Nucleus accumbens (tissue), 56 donors: ENCODE measurements at regions not wholly inside any gene's neighbourhood (a gene's known extent, or its start where the extent isn't known, plus 50 kb on each side); places are given as distances from the start of the nearest gene placed in this dataset.
"Not testable (repeated sequence)": the region's sequence is repeated elsewhere in the genome, so short reads cannot be mapped to it uniquely, and the experiment has no call there.

Experiments used
- DNase-seq, 56 donors: peaks; one replicate each; lab custom pipeline; 2025; lab: John Stamatoyannopoulos, UW

DNA sequence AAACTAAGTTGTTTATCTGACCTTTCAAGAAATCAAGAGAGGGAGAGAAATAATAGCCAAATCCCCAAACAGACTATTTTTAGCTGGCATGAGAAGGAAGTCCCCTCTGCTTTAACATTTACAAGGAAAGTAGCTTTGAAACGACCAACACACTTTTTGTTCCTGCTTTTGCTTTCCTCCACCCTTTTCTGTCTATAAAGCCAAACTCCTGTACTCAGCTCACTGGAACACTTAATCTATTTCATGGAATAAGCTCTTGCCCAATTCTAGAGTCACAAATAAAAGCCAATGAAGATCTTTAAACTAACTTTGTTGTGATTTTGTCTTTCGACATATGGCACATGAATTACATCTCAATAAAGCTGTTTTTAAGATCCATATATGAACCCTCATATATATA lies 86.8 kb upstream of the CCDC71L start:
- DNase-seq: no peak

DNA sequence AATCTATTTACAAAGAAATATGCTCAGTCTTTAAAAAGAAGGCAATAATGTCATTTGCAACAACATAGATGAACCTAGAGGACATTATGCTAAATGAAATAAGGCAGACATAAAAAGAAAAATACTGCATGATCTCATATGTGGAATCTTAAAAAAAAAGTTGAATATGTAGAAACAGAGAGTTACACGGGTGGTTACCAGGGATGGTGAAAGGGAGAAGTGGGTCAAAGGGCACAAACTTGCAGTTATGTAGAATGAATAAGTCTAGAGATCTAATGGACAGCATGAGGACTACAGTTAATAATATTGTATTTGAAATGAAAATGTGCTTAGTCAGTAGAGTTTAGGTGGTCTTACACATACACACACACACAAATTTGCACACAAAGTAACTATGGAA lies 88.2 kb upstream of the CCDC71L start:
- DNase-seq: no peak

DNA sequence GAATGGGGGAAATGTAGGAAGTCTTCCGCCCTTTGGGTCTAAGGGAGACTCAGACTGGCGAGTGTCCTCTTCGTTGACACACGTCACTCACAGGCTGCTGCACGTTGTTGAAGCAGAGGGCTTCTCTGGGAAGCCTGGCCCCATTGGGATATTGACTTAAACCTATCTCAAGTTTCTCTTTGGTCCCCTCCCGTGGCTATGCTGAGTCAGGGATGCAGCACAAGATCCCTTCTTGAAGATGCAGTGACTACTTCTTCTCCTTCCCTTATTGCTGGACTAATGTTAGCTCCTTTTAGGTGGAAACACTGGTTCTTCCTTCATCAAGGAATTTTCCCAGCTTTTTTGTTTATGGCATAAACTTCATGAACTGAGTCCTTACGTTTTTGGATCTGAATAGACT lies 89.8 kb upstream of the CCDC71L start:
- DNase-seq: no peak

DNA sequence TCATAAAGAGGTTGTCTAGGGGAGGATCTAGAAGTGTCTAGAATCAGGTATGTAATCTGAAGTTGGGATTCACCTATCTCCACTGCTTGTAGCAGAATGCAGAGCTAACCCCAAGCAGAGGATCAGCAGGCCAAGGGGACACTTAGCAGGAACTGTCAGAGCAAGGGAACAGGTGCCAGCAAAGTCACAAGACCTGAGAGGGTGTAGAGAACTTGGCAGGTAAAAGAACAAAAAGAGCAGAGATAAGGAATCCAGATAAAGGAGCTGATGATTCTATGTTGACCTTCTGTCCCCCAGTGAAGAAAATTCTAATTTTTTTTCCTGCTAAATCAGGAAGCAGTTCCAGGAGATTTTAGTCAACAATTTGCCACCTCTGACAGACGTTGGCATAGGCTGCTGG lies 91.4 kb upstream of the CCDC71L start:
- no peak for DNase-seq

DNA sequence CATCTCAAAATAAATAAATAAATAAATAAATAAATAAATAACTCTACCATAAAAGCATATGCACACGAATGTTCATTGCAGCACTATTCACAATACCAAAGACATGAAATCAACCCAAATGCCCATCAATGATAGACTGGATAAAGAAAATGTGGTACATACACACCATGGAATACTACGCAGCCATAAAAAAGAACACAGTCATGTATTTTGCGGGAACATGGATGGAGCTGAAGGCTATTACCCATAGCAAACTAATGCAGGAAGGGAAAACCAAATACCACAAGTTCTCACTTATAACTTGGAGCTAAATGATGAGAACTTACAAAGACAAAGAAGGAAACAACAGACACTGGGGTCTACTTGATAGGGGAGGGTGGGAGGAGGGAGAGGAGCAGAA lies 94.1 kb upstream of the CCDC71L start:
- not testable (repeated sequence) for DNase-seq

DNA sequence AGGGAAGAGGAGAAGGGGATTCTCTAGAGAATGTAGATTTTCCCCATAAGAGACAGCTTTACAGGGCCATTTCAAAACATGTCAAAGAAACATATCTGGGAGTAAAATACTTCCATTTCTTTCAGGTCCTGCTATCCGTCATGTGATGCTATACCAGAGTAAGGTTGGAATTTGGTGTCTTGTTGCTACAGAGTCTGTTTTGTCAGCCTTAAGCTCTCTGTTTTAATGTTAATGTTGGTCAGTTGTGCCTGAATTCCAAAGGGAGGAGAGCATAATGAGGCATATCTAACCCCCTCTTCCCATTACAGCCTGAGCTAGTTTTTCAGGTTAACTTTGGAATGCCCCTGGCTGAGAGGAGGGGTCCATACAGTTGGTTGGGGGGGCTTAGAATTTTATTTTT lies 94.7 kb upstream of the CCDC71L start:
- no peak for DNase-seq

DNA sequence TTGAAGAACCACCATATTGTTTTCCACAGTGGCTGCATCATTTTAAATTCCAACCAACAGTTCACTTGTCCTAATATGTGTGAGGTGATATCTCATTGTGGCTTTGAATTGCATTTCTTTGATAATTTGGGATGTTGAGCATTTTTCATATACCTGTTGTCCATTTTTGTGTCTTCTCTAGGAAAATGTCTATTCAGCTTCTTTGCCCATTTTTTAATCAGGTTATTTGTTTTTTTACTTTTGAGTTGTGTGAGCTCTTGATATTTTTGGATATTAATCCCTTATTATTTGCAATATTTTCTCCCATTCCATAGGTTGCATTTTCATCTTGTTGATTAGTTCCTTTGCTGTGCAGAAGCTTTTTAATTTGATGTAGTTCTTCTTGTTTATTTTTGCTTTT lies 95.1 kb upstream of the CCDC71L start:
- DNase-seq: no peak

DNA sequence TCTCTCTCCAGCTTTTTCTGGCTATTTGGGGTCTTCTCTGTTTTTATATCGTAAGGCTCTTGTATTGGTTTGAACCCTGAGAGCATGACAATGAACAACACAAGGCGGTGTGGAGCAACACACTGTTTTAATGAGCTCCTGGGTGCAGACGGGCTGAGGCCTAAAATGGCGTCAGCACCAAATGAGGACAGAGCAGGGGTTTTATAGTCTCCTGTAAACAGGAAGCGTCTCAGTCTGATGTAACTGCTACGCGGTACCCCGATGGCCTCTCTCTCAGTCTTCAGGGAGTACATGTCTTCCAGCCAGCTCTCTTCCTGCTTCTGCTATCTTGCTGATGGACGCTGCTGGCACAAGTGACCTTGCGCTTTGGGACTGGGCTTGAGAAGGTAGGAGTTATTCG lies 95.9 kb upstream of the CCDC71L start:
- DNase-seq: no peak

DNA sequence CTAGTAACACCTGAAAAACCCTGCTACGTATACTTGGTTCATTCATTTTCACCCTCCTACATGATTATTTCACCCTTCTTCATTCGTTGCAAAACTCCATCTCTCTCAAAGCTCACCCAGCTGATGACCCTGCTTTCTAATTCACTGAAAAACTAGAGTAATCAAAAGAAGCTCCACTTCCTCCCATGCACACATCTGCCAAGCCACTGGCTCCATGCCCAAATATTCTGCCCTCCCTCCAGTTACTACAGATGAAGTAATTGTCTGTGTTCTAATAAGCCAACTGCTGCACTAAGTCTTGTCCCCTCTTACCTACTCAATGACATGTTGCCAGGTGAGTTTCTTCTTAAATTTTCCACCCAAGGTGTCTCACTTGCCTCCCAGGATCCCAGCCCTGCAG lies 96.9 kb upstream of the CCDC71L start:
- no peak for DNase-seq

DNA sequence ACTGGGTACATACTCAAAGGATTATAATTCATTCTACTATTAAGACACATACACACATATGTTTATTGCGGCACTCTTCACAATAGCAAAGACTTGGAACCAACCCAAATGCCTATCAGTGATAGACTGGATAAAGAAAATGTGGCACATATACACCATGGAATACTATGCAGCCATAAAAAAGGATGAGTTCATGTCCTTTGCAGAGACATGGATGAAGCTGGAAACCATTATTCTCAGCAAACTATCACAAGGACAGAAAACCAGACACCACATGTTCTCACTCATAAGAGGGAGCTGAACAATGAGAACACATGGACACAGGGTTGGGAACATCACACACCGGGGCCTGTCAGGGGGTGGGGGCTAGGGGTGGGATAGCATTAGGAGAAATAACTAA lies 101.9 kb upstream of the CCDC71L start:
- DNase-seq: not testable (repeated sequence)

DNA sequence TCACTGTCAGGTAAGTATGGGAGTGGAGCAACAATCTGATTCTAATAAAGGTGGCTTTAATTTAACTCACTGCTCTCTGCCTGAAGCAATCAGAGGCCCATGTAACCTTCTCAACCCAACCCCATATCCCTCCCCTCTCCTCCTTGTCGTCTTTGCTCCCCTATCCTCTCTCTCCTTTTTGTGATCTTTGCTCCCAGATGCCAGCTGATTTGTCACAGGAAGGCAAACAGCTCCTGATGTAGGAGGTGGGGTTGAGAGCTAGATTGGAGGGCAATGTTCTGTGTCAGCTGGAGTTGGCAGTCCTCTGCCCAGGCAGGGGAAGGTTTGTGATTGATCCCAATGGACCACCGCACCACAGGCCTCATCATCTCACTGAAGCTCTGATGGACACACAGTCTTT lies 101.4 kb upstream of the PIK3CG start:
- no peak for DNase-seq

DNA sequence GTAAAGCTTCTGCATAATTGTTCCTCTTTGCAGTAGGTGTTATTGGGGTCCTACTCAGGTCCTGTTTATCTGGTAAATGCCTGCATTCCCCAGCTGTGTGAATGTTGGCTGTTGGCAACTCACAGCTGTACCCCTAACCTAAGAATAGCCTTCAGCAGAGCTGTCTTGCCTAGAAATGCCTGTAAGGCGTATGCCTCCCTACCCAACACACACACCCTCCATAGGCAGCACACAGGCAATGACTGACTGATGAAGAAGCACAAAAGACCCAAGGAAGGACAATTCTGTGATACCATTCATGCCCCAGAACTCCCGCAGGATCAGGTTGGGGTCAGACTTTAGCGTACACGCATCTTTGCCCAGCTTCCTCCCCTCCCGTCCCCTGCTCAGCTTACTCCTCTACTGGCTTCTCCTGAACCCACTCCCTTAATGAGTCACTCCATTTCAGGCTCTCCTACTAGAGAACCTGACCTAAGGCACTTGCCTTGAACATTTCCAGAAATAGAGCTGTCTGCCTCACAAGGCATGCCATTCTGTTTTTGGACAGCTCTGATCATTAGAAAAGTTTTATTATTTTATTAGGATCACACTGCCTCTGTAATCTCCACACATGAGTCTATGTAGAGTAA lies 99.2 kb upstream of the PIK3CG start:
- DNase-seq: no peak

DNA sequence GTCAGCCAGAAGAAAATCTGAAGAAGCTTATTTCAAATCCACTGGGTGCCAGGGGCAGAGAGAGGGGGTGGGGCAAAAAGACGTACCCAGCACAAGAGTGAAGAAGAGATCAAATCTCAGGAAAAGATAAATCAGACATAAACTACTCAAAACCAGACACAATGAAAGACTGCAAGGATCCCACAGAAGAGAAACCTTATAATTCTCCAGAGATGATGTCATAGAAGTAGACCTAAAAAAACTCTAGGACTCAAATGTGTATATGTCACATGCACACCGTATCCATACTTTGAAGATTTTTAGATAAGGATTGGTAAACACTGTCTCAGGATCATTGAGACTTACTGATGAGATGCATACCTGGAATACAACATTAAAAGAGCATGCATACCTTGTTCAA lies 98.5 kb upstream of the PIK3CG start:
- DNase-seq: no peak

DNA sequence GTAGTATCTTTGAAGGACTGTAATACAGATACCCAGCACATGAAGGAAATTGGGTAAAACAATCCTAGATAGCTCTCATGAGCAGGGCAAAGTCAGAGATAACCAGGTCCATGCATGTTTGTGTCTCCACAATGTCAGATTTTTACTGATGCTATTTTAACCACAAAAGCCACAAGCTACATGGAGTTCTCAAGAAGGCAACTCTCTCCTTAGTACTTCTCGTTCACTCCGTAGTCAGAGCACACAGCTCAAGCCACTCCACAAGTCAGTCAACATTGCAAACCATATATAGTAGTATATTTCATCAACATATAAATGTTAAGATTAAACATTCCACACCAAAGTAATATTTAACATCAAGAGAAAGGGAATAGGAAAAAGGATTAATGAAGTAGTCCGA lies 98.0 kb upstream of the PIK3CG start:
- no peak for DNase-seq

DNA sequence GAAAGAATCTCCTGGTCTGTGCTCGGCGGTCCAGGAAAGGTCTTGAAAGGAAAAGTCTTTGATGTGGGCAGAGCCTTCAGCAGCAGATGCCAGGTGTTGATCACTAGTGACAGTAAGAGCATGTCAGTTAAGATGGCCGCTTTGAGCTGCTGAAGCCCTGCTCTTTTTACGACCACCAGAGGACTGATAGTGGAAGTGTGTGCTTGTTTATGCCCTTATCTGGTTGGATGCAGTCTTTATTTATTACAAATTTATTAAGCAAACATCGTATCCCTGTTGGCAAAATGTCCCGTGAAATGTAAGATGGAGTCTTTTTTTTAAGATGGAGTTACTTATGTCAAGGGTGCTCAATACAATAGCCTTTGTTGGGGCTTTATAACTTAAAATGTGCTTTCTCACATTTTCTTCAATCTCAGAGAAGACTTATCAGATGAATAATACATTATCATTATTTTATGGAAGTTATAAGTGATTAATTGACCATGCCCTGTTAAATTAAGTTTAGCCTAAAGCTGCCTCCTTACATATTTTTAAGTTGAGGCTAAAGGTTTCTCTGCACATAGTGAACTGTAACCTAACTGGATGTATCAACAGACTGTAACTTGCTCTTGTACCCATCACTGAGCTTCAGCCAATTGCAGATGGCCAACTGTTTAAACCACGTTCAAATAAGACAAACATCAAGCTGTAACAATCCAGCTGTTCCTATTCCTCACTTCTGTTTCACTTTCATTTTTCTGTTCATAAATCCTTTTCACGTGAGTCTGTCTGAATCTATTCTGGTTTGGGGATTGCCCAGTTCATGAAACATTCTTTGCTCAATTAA lies 97.4 kb upstream of the PIK3CG start:
- no peak for DNase-seq

DNA sequence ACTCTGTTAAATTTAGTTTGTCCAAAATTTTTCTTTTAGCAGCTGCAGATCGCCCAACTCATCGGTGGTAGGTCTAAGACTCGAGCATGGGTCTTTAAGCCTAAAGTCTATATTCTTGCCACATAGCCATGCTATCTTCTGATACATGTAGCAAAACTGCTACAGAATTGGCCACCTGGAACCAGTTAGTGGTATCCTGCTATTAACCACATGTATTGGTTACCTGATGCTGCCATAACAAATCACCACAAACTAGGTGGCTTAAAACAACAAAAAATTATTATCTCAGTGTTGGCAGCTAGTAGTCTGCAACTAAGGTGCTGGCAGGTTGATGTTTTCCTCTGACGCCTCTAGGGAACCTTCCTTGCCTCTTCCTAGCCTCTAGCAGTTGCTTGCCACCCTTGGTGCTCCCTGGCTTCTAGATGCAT lies 96.7 kb upstream of the PIK3CG start:
- DNase-seq: no peak

DNA sequence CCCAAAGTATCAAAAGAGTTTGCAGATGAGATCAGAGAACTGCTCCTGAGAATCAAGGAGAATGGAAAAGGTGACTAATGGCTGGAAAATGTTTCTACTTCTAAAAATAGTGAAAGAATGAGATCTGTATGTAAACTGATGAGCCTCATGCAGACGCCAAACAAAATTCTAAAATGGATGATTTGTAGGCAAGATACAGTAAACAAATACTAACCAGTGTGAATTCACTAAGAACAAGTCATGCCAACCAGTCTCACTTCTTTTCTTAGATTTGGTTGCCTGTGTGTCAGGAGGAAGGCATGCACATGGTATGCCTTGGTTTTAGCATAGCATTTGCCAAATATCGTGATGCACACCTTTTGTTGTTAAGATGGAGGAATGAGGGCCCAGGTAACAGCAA lies 94.9 kb upstream of the PIK3CG start:
- DNase-seq: no peak

DNA sequence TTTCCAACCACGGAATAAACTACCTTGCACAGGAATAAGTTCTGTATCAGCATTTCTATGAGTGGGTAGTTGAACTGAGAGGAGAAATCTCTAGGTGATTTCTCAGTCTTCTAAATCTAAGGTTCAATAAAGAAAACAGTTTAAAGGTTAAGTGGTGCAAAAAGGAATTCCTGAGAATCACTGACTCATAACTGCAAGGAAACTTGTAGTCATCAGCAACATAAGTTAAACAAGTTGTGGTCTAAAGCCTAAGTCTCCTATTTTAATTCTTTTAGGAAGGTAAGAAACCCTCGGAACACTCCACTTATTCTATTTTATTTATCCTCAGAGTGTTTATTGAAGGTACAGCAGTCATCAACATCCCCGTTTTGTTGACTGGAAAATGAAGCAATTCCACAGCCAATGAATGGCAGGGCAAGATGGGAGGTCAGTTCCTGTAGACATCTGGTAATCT lies 92.4 kb upstream of the PIK3CG start:
- no peak for DNase-seq

DNA sequence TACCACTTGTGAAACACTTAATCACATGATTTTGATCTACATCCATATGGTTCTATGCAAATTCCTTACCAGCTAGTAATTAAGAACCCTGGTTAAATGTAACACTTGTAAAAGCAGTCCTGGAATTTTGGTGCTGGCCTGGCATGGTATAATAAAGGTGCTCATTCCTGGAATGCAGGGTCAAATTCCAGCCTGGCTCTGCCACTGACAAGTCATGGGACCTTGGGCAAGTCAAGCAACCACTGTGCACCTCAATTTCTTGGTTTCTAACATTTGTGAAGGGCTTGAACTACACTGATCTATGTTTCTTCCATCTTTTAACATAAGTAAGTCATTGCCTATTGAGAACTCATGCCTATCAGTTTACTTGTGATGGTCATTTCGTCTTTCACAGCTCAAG lies 91.9 kb upstream of the PIK3CG start:
- no peak for DNase-seq

DNA sequence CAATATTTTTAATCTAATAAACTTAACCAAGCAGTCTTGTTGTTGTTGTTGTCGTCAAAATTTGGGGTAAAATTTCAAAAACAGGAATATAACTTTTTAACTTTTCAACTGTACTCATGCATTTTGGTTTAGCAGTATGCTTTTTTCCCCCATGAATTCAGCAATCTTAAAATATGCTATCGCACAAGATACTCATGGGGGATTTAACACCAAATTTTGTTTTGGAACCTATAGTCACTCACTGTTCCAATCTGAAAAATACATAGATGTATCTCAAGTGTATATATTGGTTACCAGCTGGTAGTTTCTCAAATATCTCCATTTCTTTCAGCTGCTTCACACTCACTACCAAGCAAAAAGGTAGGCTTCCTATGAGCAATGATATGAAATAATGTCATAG lies 91.4 kb upstream of the PIK3CG start:
- no peak for DNase-seq

DNA sequence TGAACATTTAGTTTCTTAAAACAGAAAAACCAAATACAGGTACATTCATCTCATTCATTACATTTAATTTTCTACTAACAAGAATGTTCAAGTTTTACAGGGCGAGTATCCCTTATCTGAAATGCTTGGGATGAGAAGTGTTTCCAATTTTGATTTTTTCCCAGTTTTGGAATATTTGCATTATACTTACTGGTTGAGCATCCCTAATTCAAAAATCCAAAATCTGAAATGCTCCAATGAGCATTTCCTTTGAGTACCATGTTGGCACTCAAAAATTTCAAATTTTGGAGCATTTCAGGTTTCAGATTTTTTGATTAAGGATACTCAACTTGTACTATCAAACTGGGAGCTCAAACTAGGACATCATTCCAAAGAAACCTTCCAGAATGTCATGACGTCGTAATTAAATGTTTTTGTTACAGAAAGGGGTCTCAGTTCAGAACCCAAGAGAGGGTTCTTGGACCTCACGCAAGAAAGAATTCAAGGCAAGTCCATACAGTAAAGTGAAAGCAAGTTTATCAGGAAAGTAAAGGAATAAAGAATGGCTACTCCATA lies 90.8 kb upstream of the PIK3CG start:
- no peak for DNase-seq
